HPDE6-E6E7 (cell line): ENCODE measurements at regions not wholly inside any gene's neighbourhood (a gene's known extent, or its start where the extent isn't known, plus 50 kb on each side); places are given as distances from the start of the nearest gene placed in this dataset.
"Not testable (repeated sequence)": the region's sequence is repeated elsewhere in the genome, so short reads cannot be mapped to it uniquely, and the experiment has no call there.

Experiments used
- DNase-seq: peaks from one replicate; pipeline ENCODE4 v3.0.0; 2011; ENCODE audit warnings: missing footprints; ENCODE audit errors: extremely low spot score

GRCh38 chr3:153744889-153745288 is 376.3 kb upstream of the ARHGEF26 start:
- DNase-seq: no peak

DNA sequence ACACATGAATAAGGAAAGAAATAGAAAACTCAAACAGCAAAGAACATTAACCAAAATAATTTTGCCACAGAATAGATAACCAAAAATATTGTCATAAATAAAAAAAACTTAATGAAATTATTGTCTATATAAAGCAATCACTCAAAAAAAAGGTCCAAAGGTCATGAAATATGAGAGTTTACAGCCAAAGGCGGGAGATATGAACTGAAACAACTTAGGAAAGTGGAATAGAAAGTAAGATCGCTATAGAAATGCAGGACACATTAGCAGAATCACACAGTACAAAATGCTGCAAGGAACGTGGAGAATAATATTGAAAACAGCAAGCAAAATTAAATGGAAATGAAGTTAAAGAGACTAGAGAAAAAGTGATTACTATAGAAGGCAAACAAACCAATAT is 375.0 kb upstream of the ARHGEF26 start:
- DNase-seq: no peak

GRCh38 chr3:153749070-153749610 is 372.1 kb upstream of the ARHGEF26 start:
- DNase-seq: no peak

DNA sequence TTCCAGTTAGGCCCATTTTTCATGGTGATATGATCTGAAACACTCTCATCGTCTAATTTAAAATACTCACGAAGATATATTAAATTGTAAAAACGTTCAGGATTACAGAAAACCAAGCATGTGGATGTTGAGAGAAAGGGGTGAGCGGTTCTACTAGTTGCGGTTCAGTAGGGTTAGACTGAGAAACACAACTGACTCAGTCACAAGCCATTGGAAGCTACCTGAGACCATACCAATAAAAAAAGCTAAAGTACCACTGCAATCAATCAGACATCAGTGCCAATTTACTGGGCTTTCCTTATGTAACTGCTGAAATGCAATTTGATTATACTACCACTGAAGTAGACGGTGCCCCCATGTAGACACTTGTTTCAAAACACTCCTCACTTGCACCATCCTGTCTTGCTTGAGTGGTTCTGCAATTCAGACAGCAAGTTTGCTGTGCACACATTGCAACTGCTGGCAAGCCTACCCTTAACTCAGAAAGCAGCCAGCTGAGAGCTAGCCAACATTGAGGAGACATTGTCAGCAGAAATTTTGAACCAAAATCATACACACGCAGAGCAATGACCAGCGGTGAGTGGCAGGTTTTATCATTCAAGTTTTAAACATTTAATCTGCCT is 368.7 kb upstream of the ARHGEF26 start:
- DNase-seq: no peak

DNA sequence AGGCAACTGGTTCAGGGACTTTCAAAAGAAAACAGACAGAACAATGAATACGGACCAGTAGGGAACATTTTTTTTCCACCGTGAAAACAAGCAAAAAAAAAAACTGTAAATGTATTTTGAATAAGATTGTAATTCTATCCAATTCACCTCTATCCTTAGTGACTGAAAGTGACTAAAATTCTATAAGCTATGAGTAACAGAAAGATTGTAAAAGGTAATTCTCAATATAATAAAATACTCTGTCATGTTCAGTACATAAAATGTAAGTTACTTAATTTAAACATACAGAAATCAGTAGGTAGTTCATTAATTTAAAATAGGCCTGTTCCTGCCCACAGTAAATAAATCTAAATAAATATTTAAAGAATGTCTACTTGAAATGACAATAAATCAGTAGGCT is 368.2 kb upstream of the ARHGEF26 start:
- DNase-seq: no peak

DNA sequence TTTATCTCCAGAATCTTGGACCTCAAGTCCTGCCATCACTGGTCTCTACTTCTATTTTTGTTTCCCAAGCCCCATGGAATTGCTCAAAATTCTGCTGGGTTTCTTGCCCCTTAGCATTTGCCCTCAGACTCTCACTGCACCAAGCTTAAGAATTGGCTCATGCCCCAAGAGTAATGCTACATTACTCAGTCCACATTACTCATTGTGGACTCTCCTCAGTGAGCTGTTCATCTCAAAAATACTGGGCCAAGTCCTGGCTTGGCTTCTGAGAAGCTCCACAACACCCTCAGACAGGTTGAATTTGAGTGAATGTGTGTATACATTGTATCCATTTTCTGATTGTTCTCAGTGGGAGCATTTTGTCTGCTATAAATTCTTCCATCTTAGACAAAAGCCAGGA is 364.4 kb upstream of the ARHGEF26 start:
- DNase-seq: peak; percentile 10

DNA sequence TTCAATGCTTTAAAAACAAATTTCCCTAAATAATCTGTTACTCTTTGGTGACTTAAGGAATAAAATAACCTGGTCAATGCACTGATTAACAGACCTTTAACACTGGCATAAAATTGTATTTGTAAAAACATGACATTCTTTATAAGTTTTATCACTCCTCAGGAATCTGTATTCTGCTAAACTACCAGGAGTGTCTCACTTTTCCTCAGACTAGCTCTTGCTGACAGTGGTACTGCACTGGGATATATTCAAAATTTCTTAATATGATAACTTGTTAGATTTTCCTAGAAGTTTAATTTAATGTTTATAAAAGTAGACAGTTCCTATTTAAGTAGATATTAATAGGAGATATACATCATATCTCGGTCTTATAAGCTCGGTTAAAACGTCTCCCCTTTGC is 363.4 kb upstream of the ARHGEF26 start:
- no peak for DNase-seq

- no peak for DNase-seq
Observed at GRCh38 chr3:153760948-153761347, 360.2 kb upstream of the ARHGEF26 start.

- DNase-seq: no peak
Observed at GRCh38 chr3:153762411-153763235, 358.6 kb upstream of the ARHGEF26 start.

GRCh38 chr3:153767601-153768560 is 353.3 kb upstream of the ARHGEF26 start:
- no peak for DNase-seq

DNA sequence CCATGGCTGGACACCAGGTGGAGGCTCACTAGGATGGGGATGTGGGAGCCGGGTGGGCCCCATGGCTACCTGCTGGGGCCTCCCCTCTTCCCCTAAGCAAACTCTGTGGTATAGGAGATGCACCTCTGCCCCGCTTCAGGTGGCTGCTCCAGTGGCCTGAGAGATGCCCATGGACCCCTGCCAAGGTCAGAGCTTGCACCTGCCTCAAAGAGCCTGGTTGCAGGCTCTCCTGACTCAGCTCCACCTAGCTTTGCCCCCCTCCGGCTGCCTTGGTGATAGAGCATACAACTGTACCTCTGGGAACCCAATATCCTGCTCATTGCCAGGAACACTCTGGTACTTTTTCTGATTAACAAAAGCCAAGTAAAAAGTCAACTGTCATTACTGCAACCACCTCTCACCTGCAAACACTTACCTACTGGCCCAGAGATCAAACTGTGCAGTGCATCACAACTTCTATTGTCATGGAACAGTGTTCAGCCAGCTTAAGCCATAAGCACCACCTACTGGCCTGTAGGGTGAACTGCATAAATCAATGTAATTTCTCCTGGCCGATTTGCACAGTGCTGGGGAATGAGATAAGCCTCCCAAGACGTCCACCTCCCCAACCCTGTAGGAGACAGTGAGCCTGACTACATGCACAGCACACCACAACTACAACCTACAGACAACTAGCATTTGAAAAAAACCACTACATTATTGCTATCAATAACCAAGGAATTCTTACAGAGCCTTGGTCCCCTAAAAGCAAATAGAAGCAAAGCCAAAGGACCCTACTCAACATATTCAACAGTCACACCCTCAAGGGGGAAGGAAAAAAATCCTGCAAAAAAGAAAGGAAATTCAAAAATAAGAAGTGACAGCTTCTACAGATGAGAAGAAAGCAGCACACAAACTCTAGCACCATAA is 352.4 kb upstream of the ARHGEF26 start:
- DNase-seq: peak; percentile 40

GRCh38 chr3:153783106-153783505 is 338.1 kb upstream of the ARHGEF26 start:
- no peak for DNase-seq

GRCh38 chr3:153783741-153784480 is 337.3 kb upstream of the ARHGEF26 start:
- DNase-seq: no peak

GRCh38 chr3:153785901-153786300 is 335.3 kb upstream of the ARHGEF26 start:
- DNase-seq: no peak

GRCh38 chr3:153789380-153789779 is 331.8 kb upstream of the ARHGEF26 start:
- no peak for DNase-seq

DNA sequence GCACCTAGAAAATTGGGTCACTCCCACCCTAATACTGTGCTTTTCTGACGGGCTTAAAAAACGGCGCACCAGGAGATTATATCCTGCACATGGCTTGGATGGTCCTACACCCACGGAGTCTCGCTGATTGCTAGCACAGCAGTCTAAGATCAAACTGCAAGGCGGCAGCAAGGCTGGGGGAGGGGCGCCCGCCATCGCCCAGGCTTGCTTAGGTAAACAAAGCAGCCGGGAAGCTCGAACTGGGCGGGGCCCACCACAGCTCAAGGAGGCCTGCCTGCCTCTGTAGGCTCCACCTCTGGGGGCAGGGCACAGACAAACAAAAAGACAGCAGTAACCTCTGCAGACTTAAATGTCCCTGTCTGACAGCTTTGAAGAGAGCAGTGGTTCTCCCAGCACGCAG is 324.1 kb upstream of the ARHGEF26 start:
- DNase-seq: not testable (repeated sequence)

DNA sequence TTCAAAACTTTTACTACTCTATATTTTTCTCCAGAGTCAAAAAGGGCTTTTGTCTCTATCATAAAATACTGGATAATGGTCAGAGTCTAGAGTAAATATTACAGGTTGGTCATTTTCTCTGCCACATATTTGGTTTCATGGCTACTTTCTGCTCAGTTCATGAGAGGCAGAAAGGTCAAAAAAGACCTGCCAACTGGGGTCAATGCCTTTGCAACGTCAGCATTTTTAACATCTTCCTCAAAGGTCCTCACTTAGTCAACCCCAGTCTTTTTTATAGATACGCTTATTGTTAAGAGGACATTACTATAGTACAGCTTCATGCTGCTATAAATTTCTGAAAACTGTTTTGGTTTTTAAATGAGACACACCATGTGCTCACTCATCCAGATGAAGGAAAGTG is 312.1 kb upstream of the ARHGEF26 start:
- DNase-seq: no peak

DNA sequence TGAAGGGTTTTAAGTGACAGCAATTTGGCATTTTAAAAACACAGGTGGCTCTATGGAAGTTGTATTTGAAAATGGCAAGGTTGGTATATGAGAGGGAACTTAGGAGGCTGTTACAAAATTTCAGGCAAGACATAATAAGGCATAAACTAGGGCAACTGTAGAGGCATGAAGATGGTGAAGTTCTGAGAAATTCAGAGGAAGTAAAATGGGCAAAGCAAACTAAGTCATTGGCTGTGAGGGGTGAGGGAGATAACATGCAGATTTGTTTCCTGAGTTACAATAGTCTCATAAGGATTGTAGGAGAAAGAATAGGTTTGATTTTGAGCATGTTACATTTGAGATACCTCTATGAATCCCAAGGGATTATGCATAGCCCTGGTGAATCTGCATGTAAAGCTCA is 302.9 kb upstream of the ARHGEF26 start:
- DNase-seq: no peak

DNA sequence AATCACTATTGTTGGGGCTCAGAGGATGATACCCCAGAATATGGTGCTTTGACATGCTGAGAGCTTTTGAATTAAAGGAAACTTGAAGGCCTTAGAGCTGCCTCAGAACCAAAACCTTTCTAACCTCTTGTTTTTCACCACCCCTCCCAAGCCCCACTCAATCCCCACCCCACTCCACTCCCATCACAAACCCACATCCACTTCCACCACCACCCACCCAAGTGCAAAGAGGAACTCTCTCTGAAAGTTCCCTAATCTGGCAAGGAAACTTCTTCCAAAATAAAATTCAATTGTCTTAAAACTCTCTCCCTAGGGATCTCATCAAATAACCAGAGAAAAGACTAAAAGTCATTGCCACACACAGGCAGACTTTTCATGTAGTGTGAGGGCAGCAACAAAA is 301.2 kb upstream of the ARHGEF26 start:
- DNase-seq: no peak

DNA sequence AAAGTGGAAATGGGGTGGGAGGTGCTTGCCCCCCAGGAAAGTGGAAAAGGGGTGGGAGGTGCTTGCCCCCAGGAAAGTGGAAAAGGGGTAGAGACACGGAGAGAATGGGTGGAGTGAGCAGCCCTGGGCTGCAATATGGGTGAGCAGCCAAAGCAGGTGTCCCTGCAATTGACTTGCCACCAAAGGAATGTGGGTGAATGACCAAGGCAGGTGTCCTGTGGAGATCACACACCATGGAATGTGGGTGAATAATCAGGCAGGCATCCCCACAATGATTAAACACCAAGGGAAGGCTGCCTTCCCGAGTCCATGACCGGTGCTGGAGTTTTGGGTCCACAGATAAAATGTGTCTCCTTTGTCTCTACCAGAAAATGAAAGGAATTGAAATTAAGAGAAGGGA is 292.8 kb upstream of the ARHGEF26 start:
- DNase-seq: not testable (repeated sequence)
